Type B pancreatic cell (in vitro differentiated cells): ENCODE measurements at regions not wholly inside any gene's neighbourhood (a gene's known extent, or its start where the extent isn't known, plus 50 kb on each side); places are given as distances from the start of the nearest gene placed in this dataset.
A peak's percentile ranks its signal among the peaks of the same experiment; 100 is the strongest.

Source experiments
- DNase-seq: peaks from one replicate; pipeline ENCODE4 v3.0.0; 2021; ENCODE audit warnings: mixed read lengths; ENCODE audit not compliant: unreplicated experiment; ENCODE audit errors: extremely low spot score
- H3K27ac Mint-ChIP-seq: 2 replicates; pipeline ENCODE4 v1.8.0; 2021; ENCODE audit warnings: mild to moderate bottlenecking, mixed read lengths
- H3K27me3 Mint-ChIP-seq: 2 replicates; pipeline ENCODE4 v1.8.0; 2021; ENCODE audit warnings: mixed read lengths
- H3K36me3 Mint-ChIP-seq: 2 replicates; pipeline ENCODE4 v1.8.0; 2021; ENCODE audit warnings: mixed read lengths
- H3K4me1 Mint-ChIP-seq: one replicate; pipeline ENCODE4 v1.8.0; 2021; ENCODE audit warnings: mixed read lengths; ENCODE audit not compliant: unreplicated experiment
- H3K4me3 Mint-ChIP-seq: 2 replicates; pipeline ENCODE4 v1.8.0; 2021; ENCODE audit warnings: mild to moderate bottlenecking, mixed read lengths
- H3K9me3 Mint-ChIP-seq: 2 replicates; pipeline ENCODE4 v1.8.0; 2021; ENCODE audit warnings: mixed read lengths
- TF ChIP-seq, protein P1 (sequence below): fragments of 200-600 bp; sonication (generic); conservative IDR thresholded peaks from 2 replicates; pipeline ENCODE4 v1.5.0; 2021; ENCODE audit warnings: antibody characterized with exemption, mild to moderate bottlenecking

DNA sequence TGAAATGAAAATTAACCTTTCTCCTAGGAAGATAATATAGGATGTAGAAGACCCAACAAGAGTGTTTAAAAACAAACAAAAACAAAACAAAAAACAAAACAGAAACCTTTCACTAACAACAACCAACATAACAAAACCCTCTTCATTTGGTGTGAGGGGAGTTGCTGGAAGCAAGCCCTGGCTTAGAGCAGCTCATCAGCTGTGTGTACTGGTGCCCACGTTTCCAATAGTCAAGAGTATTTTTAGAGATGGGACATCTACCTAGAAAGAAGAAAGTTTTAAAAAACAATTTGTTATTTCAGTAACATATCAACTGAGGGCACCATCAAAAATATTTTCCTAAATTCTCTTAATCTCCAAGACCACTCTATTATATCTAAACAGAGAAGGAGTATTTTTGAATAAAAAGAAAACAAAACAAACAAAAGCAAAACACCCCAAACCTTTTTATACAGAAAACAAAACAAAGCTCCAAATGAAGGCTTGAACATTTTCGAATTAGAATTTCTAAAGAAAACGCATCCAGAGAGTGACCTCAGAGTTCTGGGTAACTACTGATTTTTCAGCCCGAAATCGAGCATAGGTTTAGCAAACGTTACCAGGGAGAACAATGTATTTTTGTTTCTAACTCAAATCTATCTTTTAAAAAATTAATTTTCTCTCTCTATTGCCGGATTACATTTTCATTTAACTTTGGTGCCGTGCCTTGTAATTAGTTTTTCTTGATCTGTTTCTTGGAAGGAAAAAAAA lies 134.6 kb downstream of the INSIG2 start:
- no peak overlapping the region for H3K27ac Mint-ChIP-seq
- H3K9me3 Mint-ChIP-seq = peaks cover 6% of the 10 kb centered on the region
- H3K4me3 Mint-ChIP-seq = peak overlapping the region; percentile 84
- no peak for DNase-seq
- H3K36me3 Mint-ChIP-seq = peaks cover 4% of the 10 kb centered on the region
- H3K4me1 Mint-ChIP-seq = peaks cover 14% of the 10 kb centered on the region
- H3K27me3 Mint-ChIP-seq = peaks cover 82% of the 10 kb centered on the region
- TF ChIP-seq, protein P1, sequence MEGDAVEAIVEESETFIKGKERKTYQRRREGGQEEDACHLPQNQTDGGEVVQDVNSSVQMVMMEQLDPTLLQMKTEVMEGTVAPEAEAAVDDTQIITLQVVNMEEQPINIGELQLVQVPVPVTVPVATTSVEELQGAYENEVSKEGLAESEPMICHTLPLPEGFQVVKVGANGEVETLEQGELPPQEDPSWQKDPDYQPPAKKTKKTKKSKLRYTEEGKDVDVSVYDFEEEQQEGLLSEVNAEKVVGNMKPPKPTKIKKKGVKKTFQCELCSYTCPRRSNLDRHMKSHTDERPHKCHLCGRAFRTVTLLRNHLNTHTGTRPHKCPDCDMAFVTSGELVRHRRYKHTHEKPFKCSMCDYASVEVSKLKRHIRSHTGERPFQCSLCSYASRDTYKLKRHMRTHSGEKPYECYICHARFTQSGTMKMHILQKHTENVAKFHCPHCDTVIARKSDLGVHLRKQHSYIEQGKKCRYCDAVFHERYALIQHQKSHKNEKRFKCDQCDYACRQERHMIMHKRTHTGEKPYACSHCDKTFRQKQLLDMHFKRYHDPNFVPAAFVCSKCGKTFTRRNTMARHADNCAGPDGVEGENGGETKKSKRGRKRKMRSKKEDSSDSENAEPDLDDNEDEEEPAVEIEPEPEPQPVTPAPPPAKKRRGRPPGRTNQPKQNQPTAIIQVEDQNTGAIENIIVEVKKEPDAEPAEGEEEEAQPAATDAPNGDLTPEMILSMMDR = no peak

DNA sequence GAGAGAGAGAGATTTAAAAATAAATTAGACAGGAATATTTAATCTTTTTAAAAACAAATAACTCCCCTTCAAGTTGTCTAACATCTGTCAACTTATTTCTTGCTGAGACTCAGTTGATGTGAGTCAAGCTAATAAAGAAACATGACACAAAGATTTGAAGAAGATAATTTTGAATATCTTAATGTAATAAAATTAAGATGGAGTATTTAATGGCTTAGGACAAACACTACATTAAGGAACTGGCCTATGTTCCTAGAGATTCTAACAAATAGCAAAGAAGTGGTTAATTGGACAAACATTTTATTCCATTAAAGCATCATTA lies 134.0 kb downstream of the INSIG2 start:
- H3K27me3 Mint-ChIP-seq = peaks cover 81% of the 10 kb centered on the region

DNA sequence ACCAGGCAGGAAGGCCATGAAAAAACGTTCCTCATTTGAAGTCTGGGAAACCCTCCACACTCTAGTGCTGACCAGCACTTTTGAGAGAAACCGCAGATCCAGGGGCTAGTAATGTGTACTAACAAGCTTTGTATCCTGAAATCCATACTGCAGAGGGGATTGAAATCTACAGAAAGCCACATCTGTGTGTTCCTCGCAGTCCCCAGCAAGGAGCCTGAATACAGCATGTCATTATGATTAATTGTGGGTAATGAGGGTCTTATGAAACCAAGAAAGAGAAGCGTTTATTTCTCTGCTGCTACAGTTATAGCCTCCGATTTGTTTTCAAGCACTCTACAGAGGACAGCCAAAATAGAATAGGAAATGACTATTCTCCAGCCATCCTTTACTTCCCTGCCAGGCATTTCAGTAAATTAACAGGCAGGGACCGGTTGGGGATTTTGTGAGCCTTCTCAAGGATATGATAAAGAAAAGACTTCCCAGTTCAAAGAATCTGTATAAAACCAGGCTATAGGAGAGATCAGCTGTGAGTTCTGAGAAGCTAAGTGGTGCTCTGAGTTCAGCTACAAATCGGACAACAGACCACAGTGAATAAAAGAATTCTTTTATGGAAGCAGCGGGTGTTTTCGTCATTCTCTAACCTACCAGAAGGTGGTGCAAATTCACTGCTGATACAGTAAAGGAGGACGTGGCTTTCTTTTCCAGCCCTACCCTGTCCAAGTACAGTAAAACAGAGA lies 133.4 kb downstream of the INSIG2 start:
- peaks cover 4% of the 10 kb centered on the region for H3K36me3 Mint-ChIP-seq
- peaks cover 14% of the 10 kb centered on the region for H3K4me1 Mint-ChIP-seq
- H3K27ac Mint-ChIP-seq = peak overlapping the region; percentile 20
- TF ChIP-seq, protein P1 = peak; percentile 85
- H3K4me3 Mint-ChIP-seq = peak overlapping the region; percentile 71
- H3K9me3 Mint-ChIP-seq = peaks cover 5% of the 10 kb centered on the region
- H3K27me3 Mint-ChIP-seq = peaks cover 83% of the 10 kb centered on the region
- DNase-seq = no peak

More for the DNA sequence above, 134.0 kb downstream of the INSIG2 start:
- Mint-ChIP-seq H3K9me3 (peaks cover 6% of the 10 kb centered on the region), H3K4me1 (peaks cover 14% of the 10 kb centered on the region), H3K4me3 (peak overlapping the region; percentile 71), H3K27ac (peak overlapping the region; percentile 20), H3K36me3 (peaks cover 4% of the 10 kb centered on the region)
- DNase-seq = no peak
- TF ChIP-seq, protein P1 = peak; percentile 23

DNA sequence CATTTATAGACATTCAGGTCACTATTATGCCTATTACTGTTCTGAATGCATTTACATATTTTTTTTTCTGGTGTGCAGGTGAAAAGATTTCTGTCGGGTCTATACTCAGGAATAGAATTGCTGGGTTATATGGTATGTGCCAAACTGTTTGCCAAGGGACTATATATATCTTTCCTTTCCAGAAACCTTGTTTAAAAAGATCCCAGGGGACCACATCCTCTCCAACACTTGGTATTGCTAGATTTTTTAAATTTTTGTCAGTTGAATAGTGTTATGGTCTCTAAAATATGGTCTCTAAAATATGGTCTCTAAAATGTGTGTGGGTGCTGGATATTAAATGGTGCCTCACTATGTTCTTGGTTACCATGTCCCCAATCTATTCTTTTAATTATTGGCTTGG lies 131.3 kb downstream of the INSIG2 start:
- Mint-ChIP-seq H3K27ac (no peak overlapping the region), H3K27me3 (peaks cover 73% of the 10 kb centered on the region), H3K4me3 (no peak overlapping the region), H3K9me3 (no peaks in the 10 kb centered on the region), H3K4me1 (peaks cover 14% of the 10 kb centered on the region), H3K36me3 (no peaks in the 10 kb centered on the region)
- TF ChIP-seq, protein P1 = no peak
- DNase-seq = no peak

DNA sequence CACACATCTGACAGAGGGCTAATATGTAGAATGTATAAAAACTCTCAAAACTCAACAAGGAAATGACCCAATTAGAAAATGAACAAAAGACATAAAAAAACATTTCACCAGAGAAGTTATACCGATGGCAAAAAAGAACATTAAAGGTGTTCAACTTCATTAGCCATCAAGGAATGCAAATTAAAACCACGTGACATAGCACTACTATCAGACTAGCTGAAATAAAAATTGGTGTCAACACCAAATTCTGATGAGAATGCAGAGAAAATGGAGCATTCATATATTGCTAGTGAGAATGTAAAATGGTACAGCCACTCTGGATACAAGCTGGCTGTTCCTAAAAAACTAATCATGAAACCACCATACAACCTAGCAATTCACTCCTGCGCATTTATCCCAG lies 128.0 kb downstream of the INSIG2 start:
- peaks cover 66% of the 10 kb centered on the region for H3K27me3 Mint-ChIP-seq
- H3K36me3 Mint-ChIP-seq = no peaks in the 10 kb centered on the region
- H3K4me3 Mint-ChIP-seq = no peak overlapping the region
- H3K4me1 Mint-ChIP-seq = no peaks in the 10 kb centered on the region
- TF ChIP-seq, protein P1 = no peak
- no peak for DNase-seq
- H3K9me3 Mint-ChIP-seq = peaks cover 4% of the 10 kb centered on the region
- H3K27ac Mint-ChIP-seq = no peak overlapping the region
